Stimulated activated CD4-positive, alpha-beta T cell treated with anti-CD3 and anti-CD28 coated beads, TNF-alpha, amount 100 ng/mL, for 24 hours (primary cell): ENCODE measurements at regions not wholly inside any gene's neighbourhood (a gene's known extent, or its start where the extent isn't known, plus 50 kb on each side); places are given as distances from the start of the nearest gene placed in this dataset.
"Not testable (repeated sequence)": the region's sequence is repeated elsewhere in the genome, so short reads cannot be mapped to it uniquely, and the experiment has no call there.

Experiments
- DNase-seq, 3 experiments: peaks; one replicate each; pipeline ENCODE4 v3.0.0-alpha.2; 2020; ENCODE audit warnings: low read depth in 3 of 3

GRCh38 chr6:27806981-27807440 is 105.2 kb downstream of the OR2B2 start:
- no peak for DNase-seq

GRCh38 chr6:27805347-27805746 is 106.8 kb downstream of the OR2B2 start:
- no peak for DNase-seq

DNA sequence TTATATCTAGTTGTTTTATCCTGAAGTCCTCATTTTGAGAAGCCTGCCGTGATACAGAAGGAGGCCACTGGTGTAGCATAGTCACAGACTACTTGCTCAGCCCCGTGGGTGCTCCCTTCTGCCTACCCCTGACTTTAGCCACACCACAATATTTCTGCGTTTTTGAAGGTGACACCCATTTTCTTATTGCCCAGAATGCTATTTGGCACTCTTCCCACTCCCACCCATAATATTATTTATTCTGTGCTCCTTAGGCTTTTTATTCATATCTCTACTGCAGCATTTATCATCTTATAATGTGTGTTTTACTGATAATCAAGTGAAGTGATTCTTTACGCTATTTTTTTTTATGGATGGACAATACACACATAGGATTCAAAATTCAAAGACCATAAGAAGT is 107.3 kb downstream of the OR2B2 start:
- no peak for DNase-seq

- no peak for DNase-seq
These were observed 111.3 kb downstream of the OR2B2 start for GRCh38 chr6:27800731-27801373.

DNA sequence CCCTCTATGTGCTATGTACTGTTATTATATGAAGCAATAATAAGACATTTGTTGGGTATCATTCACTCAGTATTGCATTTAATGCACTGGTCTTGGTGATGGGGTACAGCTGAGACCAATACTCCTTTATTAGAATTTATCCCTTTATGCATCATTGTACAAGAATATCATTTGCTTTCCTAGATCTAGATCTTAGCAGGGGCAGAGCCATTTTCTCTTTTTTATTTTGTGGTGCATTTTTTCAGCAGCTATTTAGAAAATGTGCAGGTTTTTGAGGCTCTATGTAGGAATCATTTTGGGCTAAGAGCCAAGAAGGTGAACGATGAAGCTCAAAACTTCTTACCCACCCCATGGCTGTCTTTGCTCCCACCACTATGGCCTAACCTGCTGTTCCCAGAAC is 114.2 kb downstream of the OR2B2 start:
- DNase-seq, result no peak

DNA sequence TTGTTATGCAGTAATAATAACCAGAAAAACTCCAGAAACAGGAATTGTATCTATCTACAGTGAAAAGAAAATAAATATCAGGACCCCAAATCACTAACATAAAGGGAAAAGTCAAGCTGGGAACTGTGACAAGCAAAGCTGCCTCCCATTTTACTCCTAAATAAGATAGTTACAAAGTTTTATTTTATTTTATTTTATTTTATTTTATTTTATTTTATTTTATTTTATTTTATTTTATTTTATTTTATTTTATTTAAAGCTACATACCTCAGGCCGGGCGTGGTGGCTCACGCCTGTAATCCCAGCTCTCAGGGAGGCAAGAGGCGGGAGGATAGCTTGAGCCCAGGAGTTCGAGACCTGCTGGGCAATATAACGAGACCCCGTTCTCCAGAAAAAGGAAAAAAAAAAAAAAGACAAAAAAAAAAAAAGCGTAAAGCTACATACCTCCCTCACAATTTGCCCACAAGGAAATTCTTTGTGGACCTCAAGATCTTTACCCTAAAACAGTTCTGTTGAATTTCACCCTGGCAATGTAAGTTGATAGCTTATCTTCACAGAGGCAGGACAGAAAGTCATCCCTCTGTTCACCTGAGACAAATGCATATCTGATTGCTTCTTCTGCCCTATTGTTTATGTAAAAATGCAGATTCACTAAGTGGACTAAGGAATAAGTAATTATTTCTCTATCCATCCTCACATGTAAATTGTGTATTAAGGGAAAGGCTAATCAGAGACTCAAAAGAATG is 115.3 kb downstream of the OR2B2 start:
- not testable (repeated sequence) for DNase-seq

DNA sequence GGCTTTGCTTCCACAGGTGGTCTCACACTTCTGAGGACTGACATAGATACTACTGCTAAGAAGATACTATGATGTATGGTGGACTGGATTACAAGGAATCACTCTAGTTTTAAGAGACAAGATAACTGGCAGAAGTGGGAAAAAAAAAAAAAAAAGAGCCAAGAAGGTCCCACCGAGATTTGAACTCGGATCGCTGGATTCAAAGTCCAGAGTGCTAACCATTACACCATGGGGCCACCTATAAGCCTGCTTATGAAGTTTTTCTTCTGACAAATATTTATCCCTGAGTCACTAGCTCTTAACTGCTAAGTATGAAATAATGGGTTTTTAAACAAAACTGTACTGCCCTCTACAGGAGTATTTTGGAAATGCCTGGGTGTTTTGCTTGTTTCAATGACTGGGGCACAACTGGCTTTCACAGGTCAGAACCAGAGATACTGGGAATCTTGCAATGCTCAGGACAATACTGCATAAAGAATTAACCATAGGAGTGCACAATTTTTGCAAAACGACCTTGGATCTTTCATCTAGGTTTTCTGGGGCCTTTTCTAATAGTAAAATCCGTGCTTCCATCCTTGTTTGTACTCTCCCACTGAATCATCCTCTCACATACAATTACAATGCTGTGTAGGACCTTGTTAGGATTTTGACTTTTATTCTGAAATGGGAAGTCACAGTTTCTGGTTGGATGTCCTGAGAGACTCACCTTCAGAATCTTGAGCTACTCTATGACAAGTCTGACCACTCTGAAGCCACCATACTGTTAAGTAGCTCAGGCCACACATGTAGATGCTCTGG is 116.3 kb downstream of the OR2B2 start:
- peak; percentile 10 to 73 (median 36) for DNase-seq

DNA sequence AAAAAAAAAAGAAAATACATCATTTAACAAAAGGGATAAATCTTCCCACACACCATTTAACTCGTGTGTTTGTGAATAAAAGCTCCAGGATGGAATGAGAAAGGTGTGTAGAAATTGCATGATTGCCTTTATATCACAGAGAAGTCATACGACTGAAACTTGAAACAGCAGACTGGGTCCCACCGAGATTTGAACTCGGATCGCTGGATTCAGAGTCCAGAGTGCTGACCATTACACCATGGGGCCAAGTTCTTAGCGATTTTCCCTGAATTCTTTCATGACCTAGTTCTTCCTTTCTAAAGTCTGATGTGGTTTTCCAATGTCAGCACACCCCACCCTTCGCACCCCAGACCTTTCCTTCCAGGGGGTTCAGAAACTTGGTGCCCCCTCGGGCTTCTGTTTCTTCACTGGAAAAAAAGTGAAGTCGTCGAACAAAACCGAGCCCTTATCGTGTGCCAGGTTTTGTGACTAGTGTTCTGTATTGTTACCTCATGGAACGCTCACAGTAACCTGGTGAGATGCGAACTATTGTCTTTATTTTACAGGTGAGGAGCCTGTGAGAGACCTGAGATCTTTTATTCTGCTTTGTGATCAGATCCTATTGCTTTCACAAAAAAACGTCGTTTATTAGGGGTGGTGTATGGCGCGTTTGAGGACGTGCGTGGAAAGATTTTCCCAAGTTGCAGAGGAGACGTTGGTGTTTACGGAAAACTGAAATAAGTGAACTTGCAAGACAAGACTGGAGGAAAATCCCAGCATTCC is 120.8 kb downstream of the OR2B2 start:
- DNase-seq, result peak in 1 of 3 experiments; percentile 55

DNA sequence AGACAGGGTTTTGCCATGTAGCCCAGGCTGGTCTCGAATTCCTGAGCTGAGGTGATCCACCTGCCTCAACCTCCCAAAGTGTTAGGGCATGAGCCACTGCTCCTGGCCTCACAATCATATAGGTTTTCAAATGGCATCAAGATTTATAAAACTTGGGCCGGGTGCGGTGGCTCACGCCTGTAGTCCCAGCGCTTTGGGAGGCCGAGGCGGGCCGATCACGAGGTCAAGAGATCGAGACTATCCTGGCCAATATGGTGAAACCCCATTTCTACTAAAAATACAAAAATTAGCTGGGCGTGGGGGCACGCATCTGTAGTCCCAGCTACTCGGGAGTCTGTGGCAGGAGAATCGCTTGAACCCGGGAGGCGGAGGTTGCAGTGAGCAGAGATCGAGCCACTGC is 123.8 kb downstream of the OR2B2 start:
- not testable (repeated sequence) for DNase-seq

DNA sequence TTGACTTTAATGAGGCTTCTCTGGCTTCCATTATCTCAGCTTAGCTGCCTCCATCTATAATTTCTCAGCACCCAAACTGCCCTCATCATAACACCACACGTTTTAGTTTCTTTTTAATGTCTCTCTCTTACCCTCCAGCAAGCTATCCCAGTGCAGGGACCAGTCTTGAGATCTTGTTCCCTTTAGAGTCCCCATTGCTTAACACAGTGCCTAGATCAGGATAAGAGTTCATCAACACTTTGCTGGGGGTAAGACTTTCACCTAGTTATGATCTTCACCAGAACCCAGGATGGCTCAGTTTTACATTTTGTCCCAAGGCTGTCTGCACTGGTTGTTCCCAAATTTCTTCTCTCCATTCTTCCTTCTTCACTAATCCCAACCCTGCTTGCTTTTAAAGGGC is 126.1 kb downstream of the OR2B2 start:
- no peak for DNase-seq

DNA sequence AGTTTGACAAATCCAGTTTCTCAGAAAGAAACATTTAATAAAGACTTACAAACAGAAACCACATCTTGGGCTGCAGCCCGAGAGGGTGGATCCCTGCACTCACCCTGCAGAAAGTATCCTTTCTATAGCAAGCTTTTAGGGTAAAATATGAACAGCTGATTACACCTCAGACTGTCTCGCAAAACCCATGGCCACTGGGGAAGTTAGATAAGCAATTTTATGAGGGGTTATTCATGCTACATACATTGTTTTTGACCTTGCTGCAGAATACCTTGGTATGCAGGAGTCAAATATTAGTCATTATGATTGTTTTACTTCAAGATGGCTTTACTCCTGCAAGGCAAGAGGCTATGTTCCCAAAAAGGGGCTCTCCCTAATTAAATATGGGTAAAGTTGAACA is 126.9 kb downstream of the OR2B2 start:
- no peak for DNase-seq

- DNase-seq, result no peak
These were observed 129.4 kb downstream of the OR2B2 start for GRCh38 chr6:27782748-27783147.

- no peak for DNase-seq
These were observed 133.4 kb downstream of the OR2B2 start for GRCh38 chr6:27778625-27779417.

- DNase-seq, result no peak
These were observed 134.4 kb downstream of the OR2B2 start for GRCh38 chr6:27777614-27778355.

DNA sequence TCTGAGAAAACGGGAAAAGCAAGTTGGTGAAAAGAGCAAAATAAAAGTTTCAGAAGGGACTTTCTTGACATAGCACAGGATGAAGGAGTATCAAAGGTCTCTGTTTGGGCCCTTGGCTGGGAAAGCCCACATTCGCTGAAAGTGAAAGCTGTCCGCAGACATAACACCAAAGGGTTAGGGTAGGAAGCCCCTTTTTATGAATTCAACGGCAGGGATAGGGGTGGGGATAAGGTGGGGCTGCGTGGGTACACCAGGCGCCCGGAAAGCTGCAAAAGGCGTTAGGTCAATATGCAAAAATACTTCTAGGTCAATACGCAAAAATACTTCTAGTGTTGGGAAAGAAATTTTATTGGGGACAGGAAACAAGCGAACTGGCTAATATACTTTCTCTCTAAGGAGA is 135.1 kb downstream of the OR2B2 start:
- no peak for DNase-seq

GRCh38 chr6:27776504-27776903 is 135.7 kb downstream of the OR2B2 start:
- DNase-seq, result no peak

DNA sequence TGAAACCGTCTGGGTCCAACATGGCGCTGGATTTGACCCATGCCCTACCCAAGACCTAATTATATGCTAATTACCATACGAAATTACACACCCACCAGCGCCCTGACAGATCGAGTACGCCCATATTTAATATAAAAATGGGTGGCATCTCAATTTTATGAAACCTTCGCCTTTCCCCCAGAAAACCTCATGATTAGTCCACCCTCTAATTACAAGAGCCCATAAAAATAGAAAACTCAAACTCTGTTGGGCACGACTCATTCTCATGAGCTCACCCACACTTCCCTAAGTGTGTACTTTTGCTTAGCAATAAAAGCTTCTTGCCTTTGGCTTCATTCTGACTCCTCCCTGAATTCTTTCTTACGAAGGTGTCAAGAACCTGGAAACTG is 136.4 kb downstream of the OR2B2 start:
- DNase-seq, result no peak

DNA sequence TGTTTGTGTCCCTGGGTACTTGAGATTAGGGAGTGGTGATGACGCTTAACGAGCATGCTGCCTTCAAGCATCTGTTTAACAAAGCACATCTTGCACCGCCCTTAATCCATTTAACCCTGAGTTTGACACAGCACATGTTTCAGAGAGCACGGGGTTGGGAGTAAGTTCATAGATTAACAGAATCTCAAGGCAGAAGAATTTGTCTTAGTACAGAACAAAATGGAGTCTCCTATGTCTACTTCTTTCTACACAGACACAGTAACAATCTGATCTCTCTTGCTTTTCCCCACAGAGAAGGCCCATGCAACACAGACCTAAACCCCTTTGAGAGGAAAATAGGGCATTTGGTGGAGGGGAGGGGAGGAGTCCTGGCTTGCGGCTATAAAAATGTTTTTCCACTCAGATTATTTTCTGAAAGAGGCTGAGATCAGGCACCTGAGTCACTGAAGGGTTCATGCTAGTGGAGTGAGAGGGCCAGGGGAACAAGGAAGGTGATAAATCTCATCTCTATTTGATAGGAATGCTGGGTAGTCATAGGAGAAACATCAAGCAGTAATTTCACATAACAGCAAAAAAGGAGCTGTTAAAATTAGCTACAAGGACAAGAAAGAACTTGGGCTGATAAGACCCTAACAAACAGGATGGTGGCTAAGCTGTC is 136.9 kb downstream of the OR2B2 start:
- not testable (repeated sequence) for DNase-seq

- not testable (repeated sequence) for DNase-seq
These were observed 138.0 kb downstream of the OR2B2 start for GRCh38 chr6:27774264-27774600.
